ENCODE measurements at regions not wholly inside any gene's neighbourhood (a gene's known extent, or its start where the extent isn't known, plus 50 kb on each side); places are given as distances from the start of the nearest gene placed in this dataset.

GRCh38 chr4:136858903-136859302 lies 673.4 kb downstream of the PCDH18 start:
- TF ChIP-seq CTCF (conservative IDR thresholded peaks at IDR 0.05; ENCODE audit: low read depth, low read length) (no peak), EZH2 (IDR thresholded peaks at IDR 0.05; ENCODE audit: low read length, unreplicated experiment) (no peak)
